GM18517 (cell line): ENCODE measurements at regions not wholly inside any gene's neighbourhood (a gene's known extent, or its start where the extent isn't known, plus 50 kb on each side); places are given as distances from the start of the nearest gene placed in this dataset.

Source experiments
- ATAC-seq: cut with Tn5 transposase; IDR thresholded peaks from one replicate; pipeline ENCODE4 v1.9.1; 2021; ENCODE audit warnings: mild to moderate bottlenecking, moderate library complexity; ENCODE audit not compliant: unreplicated experiment

DNA sequence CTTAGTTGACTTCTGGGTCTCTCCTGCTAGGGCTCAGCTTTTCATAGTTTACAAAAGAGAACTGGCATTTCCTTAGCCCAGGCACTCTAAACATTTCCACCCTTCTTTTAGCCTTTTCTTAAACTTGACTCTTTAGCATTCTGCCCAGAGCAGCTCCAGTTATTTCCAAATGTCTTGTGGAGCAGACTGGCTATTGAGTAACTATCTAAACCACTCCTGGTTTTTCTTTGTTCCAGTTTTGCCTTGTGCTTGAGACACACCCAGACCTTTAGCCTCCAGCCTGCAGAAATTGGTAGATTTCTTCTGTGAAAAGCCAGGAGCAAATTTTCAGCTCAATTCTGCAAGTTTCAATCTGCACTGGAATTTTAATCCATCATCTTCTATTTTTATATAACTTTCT, 1813.1 kb downstream of the OLFM4 start:
- no peak for ATAC-seq

DNA sequence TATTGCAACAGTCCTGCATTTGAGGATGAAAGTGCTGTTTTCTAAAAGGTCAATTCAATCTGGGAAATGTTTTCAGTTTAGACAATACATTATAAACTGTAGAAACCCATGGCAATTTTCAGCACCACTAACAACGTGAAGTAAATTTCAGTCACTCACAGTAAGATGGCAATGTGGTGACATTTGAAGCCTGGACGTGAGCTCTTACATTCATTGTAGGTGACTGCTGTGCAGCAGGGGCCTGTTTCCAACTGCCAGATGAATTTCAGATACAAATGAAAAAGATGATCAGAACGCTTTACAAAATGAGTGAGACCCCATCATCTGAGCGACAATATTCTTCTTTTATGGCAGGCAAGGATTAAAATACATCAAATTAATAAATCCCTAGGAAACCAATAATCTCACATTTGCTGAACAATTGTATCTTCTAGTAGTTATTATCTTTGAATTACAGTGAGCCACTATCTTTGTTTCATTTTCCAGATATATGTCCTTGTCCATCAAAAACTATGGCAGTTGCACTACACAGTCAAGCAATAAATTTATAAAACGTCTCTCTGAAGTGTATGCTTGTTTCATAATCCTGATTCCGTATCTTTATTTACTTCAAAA, 1816.8 kb downstream of the OLFM4 start:
- no peak for ATAC-seq

DNA sequence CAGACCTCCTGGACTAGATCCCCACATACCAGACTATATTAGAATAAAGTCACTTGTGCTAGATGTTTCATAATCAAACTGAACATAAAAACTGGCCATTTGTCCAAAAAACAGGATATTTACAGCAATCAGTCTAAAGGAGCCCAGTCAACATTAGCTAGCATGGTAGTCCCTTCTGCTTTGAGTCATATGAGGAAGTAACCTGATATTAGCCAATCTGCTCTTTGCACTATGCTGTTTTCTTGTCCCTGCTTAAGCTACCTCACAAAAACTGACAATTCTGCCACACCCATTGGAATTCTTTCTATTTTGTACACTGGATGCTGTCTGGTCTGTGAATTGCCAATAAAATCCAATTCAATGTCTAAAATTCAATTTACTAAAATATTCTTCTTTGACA, 1824.2 kb downstream of the OLFM4 start:
- no peak for ATAC-seq

DNA sequence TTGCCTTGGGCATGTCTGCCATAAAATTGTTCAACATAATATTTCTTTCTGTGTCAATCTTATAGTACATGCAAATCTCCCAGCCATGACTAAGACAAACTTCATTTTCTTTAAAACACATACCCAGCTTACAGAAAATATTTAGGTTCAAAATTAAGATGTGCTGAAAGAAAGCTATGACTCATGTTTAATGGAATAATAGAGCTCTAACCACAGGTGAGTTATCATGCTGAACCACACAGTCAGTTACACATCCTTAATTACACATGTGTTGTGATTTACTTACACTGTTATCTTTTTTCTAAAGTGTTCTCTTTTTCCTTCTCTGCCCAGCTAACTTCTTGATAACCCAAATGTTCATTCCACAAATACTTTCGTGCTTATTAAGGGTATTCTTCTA, 1831.2 kb downstream of the OLFM4 start:
- ATAC-seq: no peak

DNA sequence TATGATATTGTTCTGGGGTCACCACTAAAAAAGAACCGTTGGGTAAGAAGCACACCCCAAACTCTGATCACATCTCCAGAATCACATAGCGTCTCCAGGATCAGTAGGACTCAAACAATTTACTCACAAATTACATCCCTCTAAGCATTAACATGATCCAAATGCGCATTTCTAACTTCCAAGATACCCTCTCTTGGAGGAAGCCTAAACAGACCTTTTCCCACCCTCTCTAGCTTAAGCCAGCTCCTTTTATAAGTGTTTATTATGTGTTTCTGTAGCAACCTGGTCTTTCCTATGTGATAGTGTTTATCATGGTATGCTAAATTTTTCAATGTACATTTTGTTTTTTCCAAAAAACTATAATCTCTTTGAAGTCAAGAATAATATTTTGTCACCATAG, 1846.5 kb downstream of the OLFM4 start:
- no peak for ATAC-seq

DNA sequence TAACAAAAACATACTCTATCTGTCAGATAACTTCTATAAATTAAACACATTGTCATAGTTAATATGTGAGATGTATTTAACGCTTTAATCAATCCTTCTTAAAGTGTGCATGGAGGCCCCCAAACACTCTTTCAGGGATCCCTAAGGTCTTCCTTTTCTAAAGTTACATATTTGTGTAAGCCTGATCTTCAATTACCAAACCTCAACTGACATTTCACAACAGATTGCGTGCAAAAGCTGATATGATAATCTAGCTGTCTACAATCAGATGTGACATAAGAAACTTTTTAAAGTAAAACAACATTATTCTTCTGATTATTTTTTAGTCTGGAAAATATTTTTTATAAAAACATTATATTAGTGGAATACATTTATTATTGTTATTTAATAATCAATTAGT, 1850.4 kb downstream of the OLFM4 start:
- ATAC-seq: no peak

DNA sequence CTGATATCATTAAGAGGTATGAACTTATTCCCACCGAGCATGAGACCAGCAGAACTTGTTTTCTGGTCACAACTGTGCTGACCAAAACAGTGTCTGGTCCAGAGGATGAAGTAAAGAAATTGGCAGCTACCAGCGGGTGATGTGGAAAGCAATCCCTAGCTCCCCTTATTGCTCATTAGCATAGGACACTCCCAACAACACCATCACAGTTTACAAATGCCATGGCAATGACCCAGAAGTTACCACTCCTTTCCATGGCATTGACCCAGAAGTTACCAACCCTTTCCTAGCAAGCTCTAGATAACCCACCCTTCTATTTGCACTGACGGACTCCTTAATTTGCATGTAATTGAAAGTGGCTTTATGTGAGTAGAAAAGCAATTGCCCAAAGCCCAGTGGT, 1856.1 kb downstream of the OLFM4 start:
- no peak for ATAC-seq

DNA sequence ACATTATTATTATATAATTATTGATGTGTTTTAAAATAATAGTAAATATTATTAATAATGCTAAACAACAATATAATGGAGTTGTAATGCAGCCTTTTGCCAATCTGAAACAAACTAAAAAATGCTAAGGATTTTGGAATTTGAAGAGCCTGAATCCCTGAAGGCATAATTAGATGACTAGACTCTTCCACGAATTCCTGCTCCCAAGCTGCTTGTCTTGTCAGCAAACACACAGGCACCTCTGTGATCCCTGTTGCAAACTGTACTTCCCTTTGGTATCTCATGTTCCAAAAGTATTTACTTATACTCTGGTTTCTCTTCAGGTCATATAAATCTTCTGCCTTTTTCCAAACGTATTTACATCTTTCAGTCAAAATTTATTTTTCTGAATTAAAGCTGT, 1862.4 kb downstream of the OLFM4 start:
- no peak for ATAC-seq

DNA sequence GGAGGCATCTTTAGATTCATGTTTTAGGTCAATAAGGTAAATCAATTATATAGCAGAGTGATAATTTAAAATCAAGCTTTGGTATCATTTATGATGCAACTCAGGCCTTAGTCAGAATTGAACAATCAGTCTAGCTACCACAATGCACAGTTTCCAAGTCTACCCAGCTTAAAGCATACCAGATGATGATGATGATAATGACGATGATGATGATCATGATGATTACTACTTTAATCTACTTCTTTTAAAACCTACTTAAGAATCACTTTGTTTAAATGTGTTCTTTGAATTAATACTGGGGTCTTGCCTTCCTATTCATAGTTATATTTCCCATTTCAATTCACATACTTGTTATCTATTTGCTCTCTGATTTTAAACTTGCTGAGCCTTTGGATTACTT, 1872.7 kb downstream of the OLFM4 start:
- no peak for ATAC-seq

DNA sequence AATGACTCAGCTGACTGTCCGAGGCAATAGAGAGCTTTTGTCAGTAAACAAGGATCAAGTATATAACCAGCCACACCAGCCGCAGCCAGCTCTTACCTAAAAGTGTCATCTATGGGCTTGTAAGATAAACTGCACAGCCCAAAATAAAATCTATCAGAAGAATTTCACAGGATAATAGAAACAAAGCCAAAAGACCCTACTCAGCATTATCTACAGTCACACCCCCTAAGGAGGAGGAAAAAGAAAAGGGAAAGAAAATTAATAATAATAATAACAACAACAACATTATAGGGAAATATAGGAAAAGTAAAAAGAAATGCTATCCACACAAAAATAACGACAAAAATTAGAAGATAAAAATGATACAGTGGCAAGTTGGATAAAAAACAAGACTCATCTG, 1883.8 kb downstream of the OLFM4 start:
- ATAC-seq: no peak

DNA sequence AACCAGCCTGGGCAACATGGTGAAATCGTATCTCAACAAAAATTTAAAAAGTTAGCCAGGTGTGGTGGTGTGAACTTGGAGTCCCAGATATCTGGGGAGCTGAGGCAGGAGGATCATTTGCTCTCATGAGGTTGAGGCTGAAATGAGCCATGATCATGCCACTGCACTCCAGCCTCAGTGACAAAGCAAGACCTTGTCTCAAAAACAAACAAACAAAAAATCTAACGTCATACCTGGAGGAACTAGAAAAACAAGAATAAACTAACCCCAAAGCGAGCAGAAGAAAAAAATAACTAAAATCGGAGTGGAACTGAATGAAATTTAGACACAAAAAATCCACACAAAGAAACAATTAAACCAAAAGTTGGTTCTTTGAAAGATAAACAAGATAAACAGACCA, 1885.1 kb downstream of the OLFM4 start:
- no peak for ATAC-seq

DNA sequence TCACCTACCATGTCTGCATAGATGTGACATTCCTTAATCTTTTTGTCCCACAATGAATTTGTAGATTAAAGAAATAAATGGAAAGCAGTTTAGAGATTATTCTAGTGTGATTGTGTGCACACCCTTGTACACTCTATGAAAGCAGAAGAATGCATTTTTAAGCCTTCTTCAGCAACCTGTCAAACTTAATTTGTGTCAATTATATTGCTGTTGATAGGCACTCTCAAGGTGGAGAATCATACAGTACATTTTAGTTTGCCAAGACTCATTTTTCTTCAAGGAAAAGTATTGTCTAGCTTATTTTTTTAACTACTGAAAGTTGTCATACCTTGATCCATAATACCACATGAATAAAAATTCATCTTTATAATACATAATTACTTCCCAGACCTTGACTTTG, 1898.9 kb downstream of the OLFM4 start:
- ATAC-seq: no peak

DNA sequence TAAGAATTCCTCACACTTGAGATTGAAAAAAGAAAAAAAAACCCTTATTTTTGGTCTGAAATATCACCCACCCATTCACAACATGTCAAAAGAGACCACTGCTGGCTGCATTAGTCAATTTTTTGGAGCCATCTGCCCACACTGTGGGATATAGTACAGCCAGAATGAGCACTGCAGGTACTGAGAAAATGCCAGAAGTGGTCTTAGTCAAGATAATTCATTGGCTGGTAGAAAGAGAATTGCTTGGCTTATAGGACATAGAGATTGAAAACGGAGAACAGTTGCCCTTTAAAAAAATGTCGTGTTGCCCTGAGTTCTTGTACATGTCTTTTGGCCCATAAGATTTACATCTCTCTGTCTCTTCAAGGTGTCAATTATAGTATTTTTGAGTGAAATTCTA, 1899.5 kb downstream of the OLFM4 start:
- no peak for ATAC-seq

DNA sequence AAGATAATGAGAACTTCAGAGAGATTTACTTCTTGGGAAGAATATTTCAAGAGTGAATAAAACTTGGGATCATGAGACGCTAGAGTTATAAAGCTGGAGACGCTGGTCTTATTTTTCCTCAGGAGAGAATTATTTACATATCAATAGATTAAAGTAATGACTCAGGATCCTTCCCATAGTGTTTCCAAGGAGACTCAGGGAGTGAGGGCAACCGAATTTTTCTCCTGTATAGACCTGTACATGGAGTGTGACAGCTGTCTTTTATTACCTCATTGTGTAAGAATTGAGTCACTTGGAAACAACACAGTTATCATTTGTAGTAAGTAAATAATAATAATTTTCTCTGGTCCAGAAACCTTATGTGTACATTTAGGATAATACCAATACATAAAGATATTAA, 1905.5 kb downstream of the OLFM4 start:
- no peak for ATAC-seq

DNA sequence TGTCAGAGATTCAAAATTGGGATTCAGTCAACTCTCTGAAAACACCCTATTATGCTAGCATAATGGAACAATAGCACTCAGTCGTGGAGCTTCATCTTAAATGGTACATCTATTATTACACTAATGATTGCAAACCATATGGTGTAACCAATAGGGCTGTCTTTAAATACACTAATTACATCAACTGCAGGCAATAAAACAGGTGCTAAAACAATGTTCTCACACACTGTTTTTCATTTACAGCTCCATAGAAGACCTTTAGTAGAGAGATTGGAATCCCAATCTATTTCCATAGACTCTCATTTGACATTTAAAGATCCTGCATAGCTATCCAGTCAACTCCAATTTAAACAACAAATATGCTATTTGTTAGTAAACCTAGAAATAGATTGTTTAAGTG, 1917.4 kb downstream of the OLFM4 start:
- ATAC-seq: no peak

DNA sequence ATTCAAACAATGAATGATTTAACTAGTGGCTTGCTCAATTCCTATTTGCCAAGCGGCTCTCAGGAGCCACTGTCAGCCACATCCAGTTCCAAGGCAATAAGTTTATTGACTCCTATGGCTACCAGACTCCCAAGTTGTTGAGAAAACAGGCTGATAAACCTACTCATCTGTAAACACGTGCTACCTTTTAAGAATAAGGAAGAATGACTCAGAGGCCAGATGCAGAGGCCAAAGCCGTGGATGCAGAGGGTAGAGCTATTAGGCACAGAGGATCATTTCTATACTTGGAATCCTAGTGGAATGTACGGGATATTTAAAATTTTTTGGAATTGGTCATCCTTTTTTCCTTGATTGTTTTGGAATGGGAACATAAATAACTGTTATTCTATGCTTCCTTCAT, 1921.1 kb downstream of the OLFM4 start:
- no peak for ATAC-seq

DNA sequence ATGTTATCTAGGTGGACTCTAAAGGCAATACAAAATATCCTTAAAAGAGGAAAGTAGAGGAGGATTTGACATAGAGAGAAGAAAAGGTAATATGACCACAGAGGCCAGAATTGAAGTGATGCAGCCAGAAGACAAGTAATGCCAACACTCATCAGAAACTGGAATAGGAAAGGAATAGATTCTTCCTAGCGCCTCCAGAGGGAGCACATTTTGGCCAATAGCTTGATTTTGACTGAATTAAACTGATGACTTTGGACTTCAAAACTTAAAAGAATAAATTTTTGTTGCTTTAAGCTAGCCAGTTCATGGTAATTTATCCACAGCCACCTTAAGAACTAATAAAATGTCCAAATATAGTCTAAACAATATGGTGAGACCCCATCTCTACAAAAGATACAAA, 1921.9 kb downstream of the OLFM4 start:
- ATAC-seq: no peak

DNA sequence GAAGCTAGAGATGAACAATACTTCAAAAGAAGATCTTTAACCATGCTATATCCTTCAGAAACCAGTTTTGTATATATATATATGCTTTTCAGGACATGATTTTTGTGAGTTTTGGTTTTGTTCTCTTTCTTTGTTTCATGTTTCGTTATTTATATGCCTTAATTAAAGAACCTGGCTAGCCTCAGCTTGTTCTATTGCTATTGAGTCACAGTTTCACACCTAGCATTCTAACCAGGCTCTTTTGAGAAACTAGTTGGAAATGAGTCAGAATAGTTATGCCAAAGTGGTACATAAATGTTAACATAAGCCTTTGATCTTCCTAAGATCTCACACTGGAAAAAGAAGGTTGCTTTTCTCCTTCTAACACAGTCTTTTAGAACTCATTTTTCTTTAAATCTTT, 1925.2 kb downstream of the OLFM4 start:
- no peak for ATAC-seq

DNA sequence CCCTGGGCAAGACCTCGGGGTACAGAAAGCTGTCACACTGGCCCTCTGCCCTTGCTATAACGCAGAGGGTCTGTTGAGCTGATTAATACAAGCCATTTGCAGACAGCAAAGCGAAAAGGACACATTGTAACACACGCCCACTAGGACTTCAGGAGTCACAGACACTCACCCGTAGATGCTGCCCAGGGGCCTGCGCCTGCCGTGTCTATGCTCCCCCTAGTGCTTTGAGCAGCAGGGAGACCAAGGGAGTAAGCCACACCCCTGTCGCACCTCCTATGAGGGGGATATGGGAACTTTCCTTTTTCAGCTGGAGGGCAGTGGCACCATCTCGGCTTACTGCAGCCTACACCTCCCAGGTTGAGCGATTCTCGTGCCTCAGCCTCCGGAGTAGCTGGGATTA, 1930.2 kb downstream of the OLFM4 start:
- no peak for ATAC-seq

DNA sequence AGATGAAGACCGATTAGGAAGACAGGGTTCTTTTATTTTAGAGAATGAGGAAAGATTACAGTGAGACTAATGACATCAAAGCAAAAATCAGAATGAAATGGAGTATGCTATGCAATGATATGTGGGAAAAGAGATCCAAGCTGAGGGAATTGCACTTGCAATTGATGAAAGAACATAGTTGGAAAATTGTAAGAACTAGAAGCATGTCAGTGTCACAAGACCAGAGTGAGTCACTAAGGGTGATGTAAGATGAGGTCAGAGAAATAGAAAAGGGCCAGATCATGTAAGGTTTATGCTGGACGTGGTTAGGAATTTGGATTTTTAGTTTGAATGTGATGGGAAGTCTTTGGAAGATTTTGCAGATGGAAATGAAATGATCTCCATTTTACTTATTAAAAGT, 1937.3 kb downstream of the OLFM4 start:
- no peak for ATAC-seq

DNA sequence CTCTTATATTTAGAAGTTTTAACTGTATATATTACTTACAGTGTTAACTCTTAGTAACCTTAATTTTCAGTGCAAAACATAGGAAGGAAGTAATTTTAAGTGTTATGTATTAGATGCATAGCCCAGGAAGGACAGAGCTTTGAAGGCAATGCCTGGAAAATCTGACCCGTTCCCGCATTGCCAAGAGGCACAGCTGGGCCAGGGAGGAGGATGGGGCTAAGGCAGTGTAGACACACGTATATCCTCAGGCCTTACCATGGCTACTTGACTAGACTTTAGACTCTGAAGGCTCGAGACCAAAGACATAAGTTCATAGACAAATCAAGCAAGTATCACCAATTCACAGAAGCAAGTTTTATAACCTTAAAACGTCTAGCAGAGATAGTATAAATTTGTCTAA, 1944.2 kb downstream of the OLFM4 start:
- ATAC-seq: no peak

DNA sequence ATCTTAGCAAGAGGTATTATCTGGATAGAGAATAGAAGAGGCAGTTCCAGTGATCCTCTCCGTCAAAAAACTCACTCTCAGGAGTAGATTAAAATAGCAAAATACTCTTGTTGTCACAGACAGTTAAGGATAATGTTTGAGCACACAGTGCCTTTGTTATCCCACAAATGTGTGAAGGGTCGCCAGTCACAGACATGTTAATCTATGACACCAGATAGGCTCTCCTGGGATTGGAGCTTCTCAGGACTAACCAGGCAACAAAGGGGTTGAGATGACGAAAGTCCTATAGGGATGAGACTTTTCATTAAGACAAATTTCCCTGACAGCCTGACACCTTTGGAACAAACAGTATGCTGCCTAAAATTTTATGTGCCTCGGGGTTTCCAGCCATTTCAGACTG, 1947.1 kb downstream of the OLFM4 start:
- no peak for ATAC-seq

DNA sequence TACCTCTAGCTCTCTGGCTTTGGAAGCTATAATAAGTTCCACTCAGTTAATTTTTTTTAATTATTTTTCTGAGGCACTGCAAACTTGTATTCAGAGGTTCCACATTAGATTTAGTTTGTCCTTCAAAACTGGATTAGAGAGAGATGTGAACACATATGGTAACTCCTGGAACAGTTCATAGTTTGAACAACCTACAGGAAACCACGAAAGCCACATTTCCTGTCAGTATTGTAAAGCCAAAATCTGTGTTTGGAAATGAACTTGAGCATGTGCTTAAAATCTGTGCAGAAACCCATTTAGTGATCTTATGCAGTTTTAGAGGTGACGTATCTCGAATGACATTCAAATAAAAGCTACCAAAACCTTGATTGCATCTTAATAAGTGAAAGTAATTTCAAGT, 1952.0 kb downstream of the OLFM4 start:
- ATAC-seq: no peak

DNA sequence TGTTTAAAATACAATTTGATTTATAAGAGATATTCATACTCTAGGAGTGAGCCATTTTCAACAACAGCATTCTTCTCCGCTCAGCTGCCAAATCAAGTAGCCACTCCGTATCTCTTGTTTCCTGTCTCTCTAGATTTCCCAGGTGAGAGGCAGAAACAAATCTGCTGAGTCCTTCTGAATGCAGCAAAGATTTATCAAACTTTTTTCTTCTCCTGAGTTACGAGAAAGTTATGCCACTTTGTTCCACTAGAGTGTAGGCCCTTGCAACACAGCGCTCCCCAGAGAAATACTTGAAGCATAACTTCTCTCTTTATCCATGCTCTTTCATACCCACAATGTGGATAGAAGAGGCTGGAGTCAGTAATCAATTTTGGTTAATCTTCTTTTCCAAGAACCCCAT, 1960.8 kb downstream of the OLFM4 start:
- no peak for ATAC-seq
